Stimulated activated CD4-positive, alpha-beta T cell treated with anti-CD3 and anti-CD28 coated beads, Interleukin-15, amount 100 ng/mL, for 24 hours (primary cell): ENCODE measurements at regions not wholly inside any gene's neighbourhood (a gene's known extent, or its start where the extent isn't known, plus 50 kb on each side); places are given as distances from the start of the nearest gene placed in this dataset.

Experiments
- DNase-seq: peaks from one replicate; pipeline ENCODE4 v3.0.0-alpha.2; 2020

- no peak for DNase-seq
These were observed 66.3 kb upstream of the GLI2 start for GRCh38 chr2:120669121-120669952.

DNA sequence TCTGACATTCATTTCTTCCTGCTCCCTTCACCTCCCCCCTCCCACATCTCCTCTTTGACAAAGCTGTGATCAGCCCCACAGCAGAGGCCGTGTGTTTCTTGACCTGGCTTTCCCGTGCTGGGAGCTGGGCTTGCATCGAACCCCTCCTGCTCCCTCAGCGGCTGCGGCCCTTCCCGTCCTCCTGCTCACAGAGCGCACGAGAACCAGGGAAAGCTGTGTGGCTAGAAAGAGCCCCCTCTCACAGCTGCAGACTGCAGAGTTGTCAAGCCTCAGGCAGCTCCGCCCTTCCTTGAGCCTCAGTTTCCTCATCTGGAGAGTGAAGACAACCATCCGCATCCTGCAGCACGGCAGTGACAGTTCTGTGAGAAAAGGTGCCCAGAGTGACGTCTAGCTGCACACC lies 65.7 kb upstream of the GLI2 start:
- no peak for DNase-seq

GRCh38 chr2:120670371-120670770 lies 65.3 kb upstream of the GLI2 start:
- DNase-seq, result no peak

- DNase-seq, result no peak
These were observed 64.7 kb upstream of the GLI2 start for GRCh38 chr2:120670771-120671480.

GRCh38 chr2:120672526-120673204 lies 63.0 kb upstream of the GLI2 start:
- no peak for DNase-seq

GRCh38 chr2:120673205-120673550 lies 62.5 kb upstream of the GLI2 start:
- DNase-seq, result no peak

DNA sequence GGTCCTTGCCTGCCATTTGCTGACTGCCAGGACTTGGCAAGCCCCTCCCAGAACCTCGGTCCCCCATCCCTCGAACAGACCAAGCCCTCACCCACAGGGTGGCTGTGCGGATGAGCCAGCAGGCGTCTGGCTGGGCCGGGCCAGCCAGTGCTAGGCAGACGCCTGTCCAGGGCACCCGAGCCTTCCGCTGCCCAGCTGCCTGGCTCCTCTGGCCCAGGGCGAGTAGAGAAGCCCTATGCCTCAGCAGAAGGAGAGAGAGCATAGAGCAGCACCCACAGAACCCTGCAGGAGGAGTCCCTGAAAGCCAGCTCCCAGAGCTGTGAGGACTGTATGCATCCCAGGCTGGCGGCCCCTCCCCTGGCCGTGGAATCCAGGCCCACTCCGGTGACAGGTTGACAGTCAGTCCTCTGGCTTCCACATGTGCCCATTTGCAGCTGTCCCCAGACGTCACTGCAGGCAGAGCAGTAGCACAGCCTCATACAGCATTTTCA lies 62.1 kb upstream of the GLI2 start:
- no peak for DNase-seq

DNA sequence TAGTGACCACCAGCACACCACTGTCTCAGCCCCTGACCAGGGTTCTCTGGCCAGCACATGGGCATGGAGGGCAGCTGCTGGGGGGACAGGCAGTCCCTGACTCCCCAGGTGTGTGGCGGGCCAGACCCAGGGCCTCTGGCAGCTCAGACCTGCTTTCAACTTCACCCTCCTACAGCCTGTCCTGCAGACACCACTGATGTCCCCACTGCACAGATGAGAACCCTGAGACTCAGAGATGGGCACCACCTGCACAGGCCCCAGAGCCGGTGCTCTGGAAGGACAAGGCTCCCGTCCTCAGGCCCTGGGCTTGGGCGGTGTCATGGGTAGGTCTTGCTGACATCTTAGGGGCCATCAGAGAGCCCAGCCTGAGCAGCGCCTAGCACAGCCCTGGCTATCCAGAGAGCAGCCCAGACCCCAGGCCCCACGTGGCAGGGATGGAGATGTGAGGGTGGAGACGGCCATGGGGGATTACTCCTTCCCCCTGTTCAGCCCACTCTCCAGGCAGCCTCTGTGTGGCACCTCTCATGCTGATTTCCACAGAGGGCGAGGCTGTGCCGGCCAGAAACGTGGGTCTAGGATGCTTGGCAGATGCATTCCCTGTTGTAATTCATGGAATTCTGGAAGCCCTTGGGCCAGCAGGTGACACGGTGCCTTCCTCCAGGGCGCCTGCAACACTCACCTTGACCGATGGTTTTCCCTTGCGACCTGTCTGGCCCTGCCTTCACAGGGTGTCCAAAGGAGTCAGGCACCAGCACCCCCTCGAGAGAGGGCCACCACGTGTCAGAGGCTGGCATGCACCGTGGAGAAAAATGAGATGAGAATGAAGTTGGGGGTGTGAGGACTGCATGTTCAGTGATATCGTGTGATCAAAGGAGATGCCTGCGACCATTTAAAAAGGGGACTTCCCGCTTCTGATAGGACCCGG lies 61.2 kb upstream of the GLI2 start:
- no peak for DNase-seq

DNA sequence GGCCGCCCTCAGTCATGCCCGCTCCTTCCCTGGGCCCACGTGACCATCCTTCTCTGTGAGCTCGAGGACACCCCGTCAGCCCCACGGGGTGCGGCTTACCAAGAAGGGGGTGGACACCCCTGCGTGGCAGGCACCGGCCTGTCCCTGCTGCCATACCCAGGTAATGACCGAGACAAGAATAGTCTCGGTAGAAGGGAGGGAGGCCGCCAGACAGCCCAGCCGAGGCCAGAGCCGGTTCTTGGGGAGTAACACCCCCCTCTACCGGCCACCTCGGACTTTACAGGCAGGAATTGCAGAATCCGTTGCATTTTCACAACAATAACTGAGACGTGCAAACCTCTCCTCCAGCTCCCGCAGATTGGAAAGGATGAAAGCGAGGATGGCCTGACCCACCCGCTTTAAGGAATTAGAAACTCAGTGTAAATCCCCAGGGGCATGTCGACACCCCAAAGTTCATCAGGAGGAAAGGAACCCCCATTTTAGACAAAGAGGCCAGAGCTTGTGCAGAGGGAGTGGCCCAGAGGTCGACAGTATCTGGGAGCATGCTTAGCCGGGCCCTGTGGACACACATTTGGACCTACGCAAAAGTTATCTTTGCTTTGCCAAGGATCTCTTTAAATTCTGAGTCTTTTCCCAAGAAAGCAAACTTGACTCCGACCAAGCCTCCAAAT lies 60.1 kb upstream of the GLI2 start:
- peak; percentile 66 for DNase-seq

GRCh38 chr2:120677221-120677620 lies 58.4 kb upstream of the GLI2 start:
- DNase-seq, result no peak

- no peak for DNase-seq
These were observed 57.9 kb upstream of the GLI2 start for GRCh38 chr2:120677696-120678247.

DNA sequence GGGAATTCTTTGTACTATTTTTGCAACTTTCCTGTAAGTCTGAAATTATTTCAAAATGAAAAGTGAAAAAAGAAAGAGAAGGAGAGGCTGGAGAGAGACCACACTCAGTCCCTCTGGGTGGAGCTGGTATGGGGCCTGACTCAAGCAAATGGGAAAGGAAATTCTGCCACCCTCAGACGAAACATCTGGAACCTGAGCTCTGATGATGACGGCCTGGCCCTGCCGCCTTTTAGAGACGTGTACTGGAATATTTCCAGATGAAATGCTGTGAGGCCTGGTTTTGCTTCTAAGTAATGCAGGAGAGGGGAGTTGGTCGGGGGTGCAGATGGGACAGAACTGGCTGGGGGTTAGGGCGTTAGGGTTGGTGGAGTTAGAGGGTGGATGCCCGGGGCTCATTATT lies 57.4 kb upstream of the GLI2 start:
- no peak for DNase-seq

DNA sequence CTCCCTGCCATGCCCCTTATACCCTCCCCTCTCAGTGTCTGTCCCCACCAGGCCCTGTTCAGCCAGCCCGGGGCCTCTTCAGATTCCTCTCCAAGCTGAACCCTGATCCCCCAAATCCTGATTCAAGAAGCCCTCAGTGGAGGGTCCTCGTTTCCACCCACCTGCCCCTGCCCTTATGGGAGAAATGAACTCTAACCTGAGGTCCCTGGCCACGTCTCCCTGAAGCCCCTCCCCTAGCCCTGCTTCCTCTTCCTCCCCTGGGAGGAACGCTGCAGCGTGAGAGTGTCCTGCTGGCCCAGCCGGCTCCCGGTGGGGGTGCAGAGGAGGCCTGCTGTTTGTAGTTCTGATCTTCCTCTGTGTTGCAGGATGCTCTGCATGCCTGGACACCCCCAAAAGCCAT lies 56.7 kb upstream of the GLI2 start:
- DNase-seq, result no peak

DNA sequence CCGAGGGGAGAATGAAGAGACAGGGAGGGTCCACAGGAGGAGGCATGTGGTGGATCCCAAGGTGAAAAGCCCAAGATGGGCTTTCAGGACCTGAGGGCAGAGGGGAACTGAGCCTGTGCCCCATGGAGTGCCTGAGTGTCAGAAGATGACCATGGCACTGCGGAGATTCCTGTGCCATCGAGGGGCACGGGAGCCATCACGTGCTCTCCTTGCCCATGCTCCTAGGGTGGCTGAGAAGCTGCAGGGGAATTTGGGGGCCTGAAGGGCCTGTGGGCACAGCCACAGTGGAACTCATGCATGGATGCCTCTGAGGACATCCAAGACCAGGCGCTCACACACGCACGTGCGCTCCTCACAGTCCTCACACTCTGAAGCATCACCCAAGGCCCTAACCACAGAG lies 56.1 kb upstream of the GLI2 start:
- DNase-seq, result no peak

- peak; percentile 82 for DNase-seq
These were observed 55.4 kb upstream of the GLI2 start for GRCh38 chr2:120680136-120680761.

DNA sequence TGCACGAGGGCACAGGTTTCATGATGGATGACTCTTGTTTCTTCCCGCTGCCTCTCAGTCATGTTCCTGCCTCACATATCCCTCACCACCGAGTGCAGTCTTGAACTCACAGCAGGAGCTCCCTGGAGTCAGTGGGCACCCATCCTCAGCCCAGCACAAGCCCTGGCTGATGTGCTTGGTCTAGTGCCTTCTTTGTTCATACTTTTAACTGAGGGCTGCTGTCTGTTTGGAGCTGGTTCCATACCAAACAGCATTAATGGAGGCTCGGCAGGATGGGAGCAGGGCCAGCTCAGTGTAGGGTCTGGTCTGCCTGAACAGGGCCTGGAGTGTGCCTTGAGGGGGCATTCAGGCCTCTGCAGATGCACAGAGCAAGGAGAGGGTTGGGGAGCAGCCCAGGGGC lies 54.5 kb upstream of the GLI2 start:
- no peak for DNase-seq

DNA sequence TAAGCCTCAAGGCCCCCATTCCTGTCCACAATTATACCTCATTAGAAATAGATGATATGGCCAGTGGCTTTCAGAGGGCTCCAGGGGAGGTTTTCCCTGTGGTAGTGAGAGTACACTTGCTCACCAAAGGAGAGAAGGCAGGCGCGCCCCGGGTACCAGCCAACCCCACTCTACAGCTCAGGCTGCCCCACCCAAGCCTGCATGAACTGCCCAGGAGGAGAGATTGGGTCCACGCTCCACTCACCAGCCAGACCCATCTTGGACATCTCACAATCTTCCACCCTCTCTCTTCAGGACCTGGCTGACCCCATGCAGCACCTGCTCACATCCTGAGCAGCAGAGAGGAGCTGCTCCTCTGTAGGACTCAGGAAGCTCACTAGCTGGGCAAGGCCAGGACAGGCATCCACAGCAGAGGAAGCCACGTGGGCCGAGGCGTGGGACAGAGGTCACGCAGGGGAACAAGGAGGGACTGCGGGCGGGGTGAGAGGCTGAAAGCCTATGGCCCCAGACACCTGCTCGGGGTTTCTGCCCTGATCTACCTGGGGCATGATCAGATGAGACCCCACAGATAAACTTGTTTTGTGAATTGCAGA lies 53.9 kb upstream of the GLI2 start:
- DNase-seq, result no peak

DNA sequence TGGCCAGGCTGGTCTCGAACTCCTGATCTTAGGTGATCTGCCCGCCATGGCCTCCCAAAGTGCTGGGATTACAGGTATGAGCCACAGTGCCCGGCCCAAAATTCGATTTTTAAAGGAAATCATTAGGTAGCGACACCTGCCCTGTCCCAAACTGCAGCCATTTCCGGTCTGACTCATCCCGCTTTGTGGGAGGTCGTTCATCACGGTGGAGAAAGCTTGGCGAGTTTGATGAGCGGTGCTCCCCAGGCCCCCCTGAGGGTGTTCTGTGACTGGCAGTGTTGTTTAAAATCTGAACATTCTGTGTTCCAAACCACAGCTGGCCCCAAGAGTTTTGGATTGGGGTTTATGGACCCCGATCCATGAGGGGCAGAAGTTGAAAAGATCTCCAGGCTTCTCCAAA lies 53.0 kb upstream of the GLI2 start:
- DNase-seq, result no peak

DNA sequence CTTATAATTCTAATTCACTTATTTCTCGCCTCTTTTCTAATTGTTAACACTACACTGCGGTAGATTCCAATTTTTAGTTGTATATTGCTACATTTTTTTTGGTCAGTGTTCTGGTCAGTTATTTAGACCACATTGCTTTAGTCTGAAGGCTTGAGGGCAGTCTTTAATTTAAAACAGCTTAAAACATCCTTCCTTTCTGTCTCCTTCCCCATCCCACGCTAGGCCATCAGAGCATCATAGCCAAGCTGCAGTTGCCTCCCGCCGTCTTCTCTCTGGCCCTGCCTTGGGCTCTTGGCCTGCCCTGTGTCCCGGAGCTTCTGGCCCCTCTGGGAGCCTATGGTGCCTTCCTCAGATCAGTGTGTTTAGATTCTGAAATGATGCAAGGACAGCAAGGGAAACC lies 52.6 kb upstream of the GLI2 start:
- DNase-seq, result no peak

DNA sequence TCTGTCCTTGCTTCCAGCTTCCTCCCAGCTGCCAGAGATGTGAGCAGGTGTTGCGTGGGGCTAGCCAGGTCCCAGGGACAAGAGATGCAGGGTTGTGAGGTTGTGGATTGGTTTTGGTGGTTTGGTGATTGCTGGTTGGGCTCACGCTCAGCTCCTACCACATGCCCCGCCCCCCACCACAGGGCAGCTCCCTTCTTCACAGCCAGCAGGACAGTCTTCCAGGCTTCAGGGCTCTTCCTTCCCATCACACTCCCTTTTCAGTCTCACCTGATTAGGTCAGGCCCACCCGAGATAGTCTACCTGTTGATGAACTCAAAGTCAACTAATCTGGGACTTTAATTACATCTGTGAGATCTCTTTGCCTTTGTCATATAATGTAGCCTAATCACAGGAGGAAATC lies 52.0 kb upstream of the GLI2 start:
- no peak for DNase-seq
